ENCODE measurements at regions not wholly inside any gene's neighbourhood (a gene's known extent, or its start where the extent isn't known, plus 50 kb on each side); places are given as distances from the start of the nearest gene placed in this dataset.
"Not testable (repeated sequence)": the region's sequence is repeated elsewhere in the genome, so short reads cannot be mapped to it uniquely, and the experiment has no call there.

- DNase-seq (ENCODE audit: low read depth in 3 of 3), result no peak
These were observed 338.5 kb downstream of the PTPRU start for GRCh38 chr1:29574871-29575270.

- no peak for DNase-seq (ENCODE audit: low read depth in 3 of 3)
These were observed 333.8 kb downstream of the PTPRU start for GRCh38 chr1:29569971-29570634.

- DNase-seq (ENCODE audit: low read depth in 3 of 3), result no peak
These were observed 330.9 kb downstream of the PTPRU start for GRCh38 chr1:29567257-29567656.

- DNase-seq (ENCODE audit: low read depth in 3 of 3), result no peak
These were observed 329.2 kb downstream of the PTPRU start for GRCh38 chr1:29565490-29565889.

- DNase-seq (ENCODE audit: low read depth in 3 of 3), result no peak
These were observed 327.2 kb downstream of the PTPRU start for GRCh38 chr1:29563571-29563970.

GRCh38 chr1:29563092-29563491 lies 326.8 kb downstream of the PTPRU start:
- DNase-seq (ENCODE audit: low read depth in 3 of 3), result no peak

GRCh38 chr1:29559056-29559455 lies 322.7 kb downstream of the PTPRU start:
- no peak for DNase-seq (ENCODE audit: low read depth in 3 of 3)

GRCh38 chr1:29557701-29558600 lies 321.6 kb downstream of the PTPRU start:
- DNase-seq (ENCODE audit: low read depth in 3 of 3), result no peak

- DNase-seq (ENCODE audit: low read depth in 3 of 3), result no peak
These were observed 320.7 kb downstream of the PTPRU start for GRCh38 chr1:29557066-29557465.

- no peak for DNase-seq (ENCODE audit: low read depth in 3 of 3)
These were observed 320.3 kb downstream of the PTPRU start for GRCh38 chr1:29556657-29557056.

GRCh38 chr1:29555043-29555620 lies 318.8 kb downstream of the PTPRU start:
- no peak for DNase-seq (ENCODE audit: low read depth in 3 of 3)

GRCh38 chr1:29554208-29554778 lies 318.0 kb downstream of the PTPRU start:
- DNase-seq (ENCODE audit: low read depth in 3 of 3), result no peak

- DNase-seq (ENCODE audit: low read depth in 3 of 3), result no peak
These were observed 315.0 kb downstream of the PTPRU start for GRCh38 chr1:29551123-29551936.

- DNase-seq (ENCODE audit: low read depth in 3 of 3), result no peak
These were observed 314.0 kb downstream of the PTPRU start for GRCh38 chr1:29550119-29550841.

- not testable (repeated sequence) for DNase-seq (ENCODE audit: low read depth in 3 of 3)
These were observed 313.4 kb downstream of the PTPRU start for GRCh38 chr1:29549728-29550118.

- DNase-seq (ENCODE audit: low read depth in 3 of 3), result no peak
These were observed 312.7 kb downstream of the PTPRU start for GRCh38 chr1:29549001-29549400.

GRCh38 chr1:29548091-29548490 lies 311.8 kb downstream of the PTPRU start:
- no peak for DNase-seq (ENCODE audit: low read depth in 3 of 3)

GRCh38 chr1:29547300-29547699 lies 311.0 kb downstream of the PTPRU start:
- DNase-seq (ENCODE audit: low read depth in 3 of 3), result no peak

GRCh38 chr1:29546496-29546895 lies 310.2 kb downstream of the PTPRU start:
- DNase-seq (ENCODE audit: low read depth in 3 of 3), result no peak

GRCh38 chr1:29544406-29544805 lies 308.1 kb downstream of the PTPRU start:
- no peak for DNase-seq (ENCODE audit: low read depth in 3 of 3)

GRCh38 chr1:29543586-29543985 lies 307.3 kb downstream of the PTPRU start:
- DNase-seq (ENCODE audit: low read depth in 3 of 3), result no peak

Data from stimulated activated CD4-positive, alpha-beta T cell treated with anti-CD3 and anti-CD28 coated beads, TNF-alpha, amount 100 ng/mL, for 48 hours (primary cell).